ENCODE measurements at regions not wholly inside any gene's neighbourhood (a gene's known extent, or its start where the extent isn't known, plus 50 kb on each side); places are given as distances from the start of the nearest gene placed in this dataset.
"Not testable (repeated sequence)": the region's sequence is repeated elsewhere in the genome, so short reads cannot be mapped to it uniquely, and the experiment has no call there.

GRCh38 chr13:31385540-31385939 is 185.8 kb downstream of the B3GLCT start:
- peak; percentile 5 for DNase-seq (ENCODE audit: low read depth)

- no peak for DNase-seq (ENCODE audit: low read depth)
Measured at GRCh38 chr13:31394506-31394905, 194.7 kb downstream of the B3GLCT start.

GRCh38 chr13:31395090-31395489 is 195.3 kb downstream of the B3GLCT start:
- DNase-seq (ENCODE audit: low read depth): no peak

- no peak for DNase-seq (ENCODE audit: low read depth)
Measured at GRCh38 chr13:31399690-31400089, 199.9 kb downstream of the B3GLCT start.

DNA sequence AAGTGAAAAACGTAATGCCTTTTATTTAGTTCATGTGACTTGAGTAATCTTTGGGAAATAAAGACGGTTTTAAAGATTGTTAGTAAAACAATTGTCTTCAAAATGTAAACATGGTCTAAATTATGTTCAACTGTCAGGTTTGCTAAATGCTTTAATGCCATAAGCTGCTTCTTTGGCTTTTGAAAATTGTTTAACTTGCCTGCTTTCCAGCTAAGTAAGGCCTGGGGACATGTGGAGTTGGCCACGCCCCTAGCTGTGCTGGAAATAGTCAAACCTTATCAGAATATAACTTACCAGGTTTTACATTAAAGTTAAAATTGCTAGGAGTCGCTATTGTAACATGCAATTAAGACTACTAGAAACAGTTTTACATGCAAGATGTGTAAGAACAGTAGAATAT is 203.9 kb downstream of the B3GLCT start:
- DNase-seq (ENCODE audit: low read depth): not testable (repeated sequence)

DNA sequence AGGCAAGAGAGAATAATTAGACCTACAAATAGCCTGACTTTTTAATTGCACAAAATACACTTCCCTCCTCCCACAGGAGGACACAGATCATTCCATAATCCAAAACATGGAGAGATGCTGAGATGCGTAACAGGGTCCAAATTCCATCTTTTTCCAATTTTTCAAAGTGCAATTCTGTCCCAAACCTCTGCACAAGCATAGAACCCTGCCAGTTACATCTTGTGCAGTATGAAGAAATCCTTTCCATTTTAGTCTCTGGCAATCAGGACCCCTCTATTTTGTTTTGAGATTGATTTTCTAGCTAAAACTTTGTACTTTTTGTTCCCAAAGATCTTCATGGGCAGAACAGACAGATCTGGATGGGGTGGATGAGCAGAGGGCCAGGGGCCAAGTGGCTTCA is 209.2 kb downstream of the B3GLCT start:
- DNase-seq (ENCODE audit: low read depth): no peak

- no peak for DNase-seq (ENCODE audit: low read depth)
Measured at GRCh38 chr13:31409678-31410356, 210.0 kb downstream of the B3GLCT start.

- DNase-seq (ENCODE audit: low read depth): no peak
Measured at GRCh38 chr13:31413516-31413915, 213.7 kb downstream of the B3GLCT start.

GRCh38 chr13:31416066-31416465 is 216.3 kb downstream of the B3GLCT start:
- no peak for DNase-seq (ENCODE audit: low read depth)

DNA sequence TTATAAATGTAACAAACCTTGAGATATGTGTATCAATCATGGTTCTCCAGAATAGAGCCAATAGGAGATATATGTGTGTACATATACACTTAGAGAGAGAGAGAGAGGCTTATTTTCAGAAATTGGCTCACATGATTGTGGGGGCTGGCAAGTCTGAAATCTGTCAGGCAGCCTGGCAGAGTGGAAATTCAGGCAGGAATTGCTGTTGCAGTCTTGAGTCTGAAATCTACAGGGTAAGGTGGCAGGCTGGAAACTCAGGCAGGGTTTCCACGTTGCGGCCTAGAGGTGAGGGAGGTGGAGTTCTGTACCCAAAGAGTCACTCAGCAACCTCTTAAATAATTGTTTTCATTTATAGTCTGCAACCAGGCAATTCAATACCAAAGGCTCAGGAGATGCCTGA is 218.4 kb downstream of the B3GLCT start:
- DNase-seq (ENCODE audit: low read depth): no peak

DNA sequence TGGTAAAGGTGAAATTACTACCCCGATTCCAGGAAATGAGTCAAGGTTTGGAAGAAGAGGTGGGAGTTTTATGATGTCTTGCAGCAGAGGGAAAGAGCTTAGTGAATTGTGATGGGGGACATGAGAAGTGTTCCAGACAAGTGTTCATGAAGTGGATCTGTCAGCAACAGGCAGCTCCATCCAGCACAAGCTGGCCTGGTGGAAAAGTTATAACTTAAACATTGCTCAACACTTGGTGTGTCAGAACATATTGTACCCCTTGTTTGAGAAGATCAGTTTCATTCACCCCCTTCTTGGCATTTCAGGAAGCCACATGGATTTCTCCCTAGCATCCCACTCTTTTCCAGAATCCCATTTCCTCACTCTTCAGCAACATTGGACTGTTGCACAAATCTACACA is 222.0 kb downstream of the B3GLCT start:
- DNase-seq (ENCODE audit: low read depth): no peak

DNA sequence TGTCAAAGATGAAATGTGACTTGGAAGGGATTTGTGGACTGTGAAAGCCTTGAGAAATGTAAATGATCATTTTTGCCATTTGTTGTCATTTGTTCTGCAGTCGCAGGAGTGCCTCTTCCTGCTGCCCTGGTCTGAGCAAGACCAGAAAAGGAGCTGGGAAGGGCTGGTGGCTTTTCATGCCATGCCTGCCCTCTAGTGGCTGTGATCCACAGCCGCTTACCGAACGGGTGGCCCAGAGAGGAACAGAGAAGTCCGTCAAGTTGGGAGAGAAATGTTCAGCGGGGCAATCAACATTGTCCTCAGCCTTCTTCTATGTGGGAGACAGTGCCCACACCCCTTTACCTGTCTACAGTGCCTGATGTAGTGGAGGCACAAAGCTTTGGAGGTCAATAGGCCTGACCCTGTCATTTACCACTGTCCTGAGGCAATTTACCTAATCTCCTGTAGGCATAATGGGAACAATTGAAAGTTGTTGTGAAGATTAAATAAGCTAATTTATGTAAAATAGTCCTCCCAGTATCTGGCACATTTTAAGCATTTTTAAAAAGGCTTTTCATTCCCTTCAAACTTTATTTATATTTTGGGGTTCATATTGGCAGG is 224.5 kb downstream of the B3GLCT start:
- peak; percentile 72 for DNase-seq (ENCODE audit: low read depth)

DNA sequence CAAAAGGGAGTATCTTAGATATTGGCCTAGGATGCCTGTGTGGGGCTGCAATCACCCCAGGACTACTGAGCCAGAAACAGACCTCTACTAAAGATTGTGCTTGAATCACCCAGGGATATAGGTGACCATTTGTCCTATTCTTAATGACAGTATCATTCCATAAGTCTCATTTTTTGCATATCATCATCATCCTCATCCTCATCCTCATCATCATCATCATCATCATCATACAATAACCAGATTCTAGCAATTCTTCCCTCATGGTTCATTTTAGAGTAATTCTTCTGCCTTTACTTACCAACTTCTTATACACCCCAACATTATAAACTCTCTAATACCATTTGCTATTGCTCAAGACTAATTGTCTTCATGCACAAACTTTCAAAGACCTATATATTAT is 226.6 kb downstream of the B3GLCT start:
- no peak for DNase-seq (ENCODE audit: low read depth)

- DNase-seq (ENCODE audit: low read depth): no peak
Measured at GRCh38 chr13:31427151-31428100, 227.7 kb downstream of the B3GLCT start.

GRCh38 chr13:31431722-31432137 is 232.0 kb downstream of the B3GLCT start:
- peak; percentile 29 for DNase-seq (ENCODE audit: low read depth)

DNA sequence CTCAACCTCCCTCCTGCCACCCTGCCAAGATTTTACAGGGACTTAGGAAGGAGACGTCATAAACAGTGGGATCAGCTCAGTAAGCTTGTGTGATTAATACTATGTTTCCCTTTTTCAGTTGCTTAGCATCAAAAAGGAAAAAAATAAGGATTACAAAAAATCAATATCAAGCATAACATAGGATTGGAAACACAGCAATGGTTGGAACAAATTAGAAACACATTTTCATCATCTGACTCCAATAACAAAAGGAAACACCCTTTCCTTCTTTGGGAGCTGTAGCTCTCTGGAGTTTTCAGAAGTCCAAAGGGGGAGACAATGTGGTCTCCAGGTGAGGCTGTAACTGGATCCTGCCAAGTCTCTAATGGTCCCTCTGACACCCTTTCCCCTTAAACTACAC is 233.4 kb downstream of the B3GLCT start:
- no peak for DNase-seq (ENCODE audit: low read depth)

DNA sequence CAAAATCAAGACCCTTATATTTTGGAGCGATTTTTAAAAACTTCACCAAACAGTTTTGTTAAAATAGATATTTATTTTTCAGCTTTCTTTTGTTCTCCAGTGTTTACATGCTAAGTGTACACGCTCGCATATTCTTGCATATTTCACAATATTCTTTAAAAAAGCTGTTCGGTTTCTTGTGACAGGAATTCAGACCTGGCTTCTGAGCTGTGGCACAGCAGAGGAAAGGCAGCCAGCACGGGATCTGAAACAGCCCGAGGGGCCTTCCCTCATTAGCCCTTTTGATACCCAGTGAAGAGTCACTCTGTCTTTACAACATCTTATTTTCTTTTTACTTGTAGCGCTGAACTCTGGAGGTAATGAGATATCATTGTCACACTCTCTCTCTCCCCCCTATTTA is 234.0 kb downstream of the B3GLCT start:
- DNase-seq (ENCODE audit: low read depth): no peak

DNA sequence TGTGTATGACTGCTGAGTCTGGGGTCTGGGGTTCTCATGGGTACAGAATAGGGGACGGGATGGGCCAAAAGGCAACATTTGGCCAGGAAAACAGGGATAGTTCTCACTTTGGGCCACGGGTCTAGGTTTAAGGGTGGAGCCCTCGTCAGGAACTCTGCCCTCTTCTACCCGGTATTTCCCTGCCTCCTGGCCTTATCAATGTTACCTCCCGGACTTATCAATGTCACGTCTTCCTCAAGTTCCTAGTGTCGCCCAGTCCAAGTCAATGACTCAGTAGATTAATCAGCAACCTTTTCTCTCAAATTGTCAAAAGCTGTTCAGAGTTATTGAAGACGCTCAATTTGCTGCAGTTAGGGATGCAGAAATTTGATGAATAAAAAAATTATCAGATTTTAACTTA is 234.8 kb downstream of the B3GLCT start:
- DNase-seq (ENCODE audit: low read depth): no peak

GRCh38 chr13:31435536-31435935 is 235.8 kb downstream of the B3GLCT start:
- DNase-seq (ENCODE audit: low read depth): no peak

GRCh38 chr13:31436478-31436877 is 236.7 kb downstream of the B3GLCT start:
- no peak for DNase-seq (ENCODE audit: low read depth)

DNA sequence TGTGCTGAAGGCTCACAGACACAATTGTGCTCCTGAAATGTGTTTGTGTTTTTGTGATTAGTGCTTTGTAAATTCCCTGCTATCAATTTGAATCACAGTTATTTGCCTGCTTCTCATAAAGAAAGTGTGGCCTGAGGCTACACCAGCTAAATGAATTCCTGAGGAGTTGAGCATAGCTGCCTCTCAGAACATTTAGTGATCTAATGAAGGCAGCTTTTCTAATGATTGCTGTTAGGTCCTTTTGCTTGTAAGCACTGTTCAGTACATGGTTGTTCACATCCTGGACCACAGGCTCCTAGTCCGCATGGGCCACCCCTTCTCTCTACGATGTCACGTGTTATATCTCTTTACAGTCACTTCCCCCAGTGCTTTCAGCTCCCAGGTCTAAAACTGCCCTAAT is 238.2 kb downstream of the B3GLCT start:
- DNase-seq (ENCODE audit: low read depth): no peak

DNA sequence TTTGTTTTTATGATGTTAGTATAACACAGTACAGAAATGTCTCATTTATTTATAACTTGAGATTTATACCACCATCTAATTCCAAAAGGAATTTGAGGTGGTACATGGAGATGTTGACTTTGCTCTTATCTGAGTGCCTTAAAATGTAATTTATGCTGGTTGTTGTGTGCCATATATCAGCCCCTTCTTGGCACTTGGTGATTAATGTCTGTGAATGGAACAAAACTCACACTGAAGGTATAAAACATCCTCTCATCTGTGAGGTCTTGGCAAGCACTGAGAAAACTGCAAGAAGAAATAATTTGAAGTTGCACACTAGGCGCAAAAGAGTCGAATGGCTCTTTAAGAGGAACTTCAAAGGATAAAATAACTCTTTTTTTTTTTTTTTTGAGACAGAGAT is 240.4 kb downstream of the B3GLCT start:
- DNase-seq (ENCODE audit: low read depth): no peak
